Keratinocyte (primary cell): ENCODE measurements at regions not wholly inside any gene's neighbourhood (a gene's known extent, or its start where the extent isn't known, plus 50 kb on each side); places are given as distances from the start of the nearest gene placed in this dataset.

ENCODE experiments used
- CTCF ChIP-seq, 3 experiments: IDR thresholded peaks in 1 of 3; conservative IDR thresholded peaks in 1 of 3; optimal IDR thresholded peaks in 1 of 3; 2 replicates in 2 of 3; 3 replicates in 1 of 3; pipeline versions ENCODE3 to v1.5.1; 2011; ENCODE audit warnings: low read length in 3 of 3, mild to moderate bottlenecking in 3 of 3, moderate library complexity in 2 of 3, control low read depth in 1 of 3, inconsistent platforms in 1 of 3; ENCODE audit not compliant: insufficient read depth in 2 of 3; ENCODE audit errors: extremely low read depth in 1 of 3
- EZH2 ChIP-seq: IDR thresholded peaks from one replicate; pipeline ENCODE4 v1.6.1; 2012; ENCODE audit warnings: inconsistent platforms, mild to moderate bottlenecking, low read length, moderate library complexity

GRCh38 chr14:30450631-30451545 lies 108.1 kb upstream of the G2E3 start:
- TF ChIP-seq CTCF (optimal IDR thresholded peaks at IDR 0.05 in 1 of 3, IDR thresholded peaks at IDR 0.05 in 1 of 3, conservative IDR thresholded peaks at IDR 0.05 in 1 of 3; ENCODE audit: extremely low read depth in 1 of 3, insufficient read depth in 2 of 3, low read length in 3 of 3) (no peak), EZH2 (no peak)
